ENCODE measurements at regions not wholly inside any gene's neighbourhood (a gene's known extent, or its start where the extent isn't known, plus 50 kb on each side); places are given as distances from the start of the nearest gene placed in this dataset.
"Not testable (repeated sequence)": the region's sequence is repeated elsewhere in the genome, so short reads cannot be mapped to it uniquely, and the experiment has no call there.

- no peak for DNase-seq
Measured at GRCh38 chr10:35819011-35819410, 176.9 kb upstream of the FZD8 start.

- DNase-seq: not testable (repeated sequence)
Measured at GRCh38 chr10:35817109-35817508, 175.0 kb upstream of the FZD8 start.

GRCh38 chr10:35813219-35813618 is 171.1 kb upstream of the FZD8 start:
- DNase-seq: no peak

- DNase-seq: no peak
Measured at GRCh38 chr10:35808344-35808743, 166.2 kb upstream of the FZD8 start.

- DNase-seq: no peak
Measured at GRCh38 chr10:35803046-35803445, 160.9 kb upstream of the FZD8 start.

- no peak for DNase-seq
Measured at GRCh38 chr10:35797187-35797586, 155.1 kb upstream of the FZD8 start.

- DNase-seq: no peak
Measured at GRCh38 chr10:35795131-35795824, 153.2 kb upstream of the FZD8 start.

- no peak for DNase-seq
Measured at GRCh38 chr10:35794703-35795102, 152.6 kb upstream of the FZD8 start.

- DNase-seq: no peak
Measured at GRCh38 chr10:35792291-35792690, 150.2 kb upstream of the FZD8 start.

GRCh38 chr10:35789996-35790395 is 147.9 kb upstream of the FZD8 start:
- no peak for DNase-seq

- DNase-seq: no peak
Measured at GRCh38 chr10:35784751-35785150, 142.7 kb upstream of the FZD8 start.

- no peak for DNase-seq
Measured at GRCh38 chr10:35783305-35783838, 141.3 kb upstream of the FZD8 start.

GRCh38 chr10:35781643-35782035 is 139.5 kb upstream of the FZD8 start:
- DNase-seq: peak in 1 of 2 donors; percentile 2

GRCh38 chr10:35780970-35781642 is 139.0 kb upstream of the FZD8 start:
- DNase-seq: no peak

GRCh38 chr10:35778306-35778705 is 136.2 kb upstream of the FZD8 start:
- DNase-seq: no peak

GRCh38 chr10:35776557-35776956 is 134.5 kb upstream of the FZD8 start:
- DNase-seq: not testable (repeated sequence)

GRCh38 chr10:35774109-35774508 is 132.0 kb upstream of the FZD8 start:
- DNase-seq: no peak

GRCh38 chr10:35770817-35771355 is 128.8 kb upstream of the FZD8 start:
- DNase-seq: no peak

GRCh38 chr10:35769795-35770194 is 127.7 kb upstream of the FZD8 start:
- no peak for DNase-seq

GRCh38 chr10:35768731-35769130 is 126.6 kb upstream of the FZD8 start:
- no peak for DNase-seq

GRCh38 chr10:35768011-35768410 is 125.9 kb upstream of the FZD8 start:
- DNase-seq: no peak

- no peak for DNase-seq
Measured at GRCh38 chr10:35765996-35766395, 123.9 kb upstream of the FZD8 start.

- no peak for DNase-seq
Measured at GRCh38 chr10:35765066-35765527, 123.0 kb upstream of the FZD8 start.

Measured in stimulated activated CD4-positive, alpha-beta T cell treated with anti-CD3 and anti-CD28 coated beads, Interleukin-2, amount 100 ng/mL, for 24 hours (primary cell).